ENCODE measurements at regions not wholly inside any gene's neighbourhood (a gene's known extent, or its start where the extent isn't known, plus 50 kb on each side); places are given as distances from the start of the nearest gene placed in this dataset.
"Not testable (repeated sequence)": the region's sequence is repeated elsewhere in the genome, so short reads cannot be mapped to it uniquely, and the experiment has no call there.

DNA sequence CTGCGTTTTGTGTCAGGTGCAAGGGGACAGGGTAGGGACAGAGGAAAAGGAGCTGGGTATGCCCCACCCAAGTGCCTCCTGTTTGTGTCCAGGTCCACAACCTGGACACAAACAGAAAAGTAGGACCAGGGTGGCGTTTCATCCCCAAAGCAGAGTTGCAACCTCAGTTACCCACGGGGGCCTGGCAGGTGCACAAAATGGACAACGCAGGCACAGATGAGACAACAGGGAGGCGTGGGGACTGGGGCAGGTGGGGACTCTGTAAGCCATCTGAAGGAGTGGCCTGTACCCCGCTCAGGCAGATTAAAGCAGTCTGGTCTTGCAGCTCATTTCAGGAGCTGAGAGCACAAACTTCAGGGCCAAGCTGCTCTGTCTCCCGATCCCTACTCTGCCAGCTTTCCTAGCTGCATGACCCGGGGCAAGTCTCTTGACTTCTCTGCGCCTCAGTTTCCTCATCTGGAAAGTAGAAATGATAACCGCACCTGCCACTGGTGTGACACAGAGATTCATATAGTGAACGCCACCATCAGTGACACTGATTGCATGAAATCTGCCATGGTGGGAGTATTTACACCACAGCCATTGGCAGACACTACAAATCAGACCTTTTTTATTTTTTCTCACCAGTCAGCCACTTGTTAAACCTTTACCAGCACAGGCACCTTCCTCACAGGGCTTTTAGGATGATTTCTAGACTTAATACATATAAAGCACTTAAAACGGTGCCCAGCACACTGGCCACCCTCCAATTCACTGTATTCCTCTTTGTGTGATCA is 123.0 kb downstream of the PHETA1 start:
- Histone ChIP-seq H3K79me2 (ENCODE audit: low read length) (no peaks in the 10 kb centered on the region), H3K4me1 (ENCODE audit: low read length) (no peaks in the 10 kb centered on the region), H3K36me3 (replicated peaks; ENCODE audit: low read depth, low read length) (no peaks in the 10 kb centered on the region), H3K9ac (ENCODE audit: low read length) (no peak overlapping the region), H4K20me1 (ENCODE audit: insufficient read depth, low read length) (no peaks in the 10 kb centered on the region), H3K27me3 (ENCODE audit: low read depth, low read length) (peaks cover 8% of the 10 kb centered on the region; the same call in 1 of the 2 replicates), H2AFZ (ENCODE audit: low read depth, low read length) (no peak overlapping the region), H3K4me3 (ENCODE audit: low read length) (no peak overlapping the region), H3K9me3 (ENCODE audit: insufficient read depth, low read length) (no peaks in the 10 kb centered on the region), H3K4me2 (ENCODE audit: low read length) (no peak overlapping the region), H3K27ac (ENCODE audit: low read length) (no peak overlapping the region)
- TF ChIP-seq, protein P1, sequence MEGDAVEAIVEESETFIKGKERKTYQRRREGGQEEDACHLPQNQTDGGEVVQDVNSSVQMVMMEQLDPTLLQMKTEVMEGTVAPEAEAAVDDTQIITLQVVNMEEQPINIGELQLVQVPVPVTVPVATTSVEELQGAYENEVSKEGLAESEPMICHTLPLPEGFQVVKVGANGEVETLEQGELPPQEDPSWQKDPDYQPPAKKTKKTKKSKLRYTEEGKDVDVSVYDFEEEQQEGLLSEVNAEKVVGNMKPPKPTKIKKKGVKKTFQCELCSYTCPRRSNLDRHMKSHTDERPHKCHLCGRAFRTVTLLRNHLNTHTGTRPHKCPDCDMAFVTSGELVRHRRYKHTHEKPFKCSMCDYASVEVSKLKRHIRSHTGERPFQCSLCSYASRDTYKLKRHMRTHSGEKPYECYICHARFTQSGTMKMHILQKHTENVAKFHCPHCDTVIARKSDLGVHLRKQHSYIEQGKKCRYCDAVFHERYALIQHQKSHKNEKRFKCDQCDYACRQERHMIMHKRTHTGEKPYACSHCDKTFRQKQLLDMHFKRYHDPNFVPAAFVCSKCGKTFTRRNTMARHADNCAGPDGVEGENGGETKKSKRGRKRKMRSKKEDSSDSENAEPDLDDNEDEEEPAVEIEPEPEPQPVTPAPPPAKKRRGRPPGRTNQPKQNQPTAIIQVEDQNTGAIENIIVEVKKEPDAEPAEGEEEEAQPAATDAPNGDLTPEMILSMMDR (IDR thresholded peaks at IDR 0.05; ENCODE audit: low read depth, low read length): no peak
- no peak for TF ChIP-seq EZH2phosphoT487 (IDR thresholded peaks at IDR 0.05; ENCODE audit: low read depth)

DNA sequence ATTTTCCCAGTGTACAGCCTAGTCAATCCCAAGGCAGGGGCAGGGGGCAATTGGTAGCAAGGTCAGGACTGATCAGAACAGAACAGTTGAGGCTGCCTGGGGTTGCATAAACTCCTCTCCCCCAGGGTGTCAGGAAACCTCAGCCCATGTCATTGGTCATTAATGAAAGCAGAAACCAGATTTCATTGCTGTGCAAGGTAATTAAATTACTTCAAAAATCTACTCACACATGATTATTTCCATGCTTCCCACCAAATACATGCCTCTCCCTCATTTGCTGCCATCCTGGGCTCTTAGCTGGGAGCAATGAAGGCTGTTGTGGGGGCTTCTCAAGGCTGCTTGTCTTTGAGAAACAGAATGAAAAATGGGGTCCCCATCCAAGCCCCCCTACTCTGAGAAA is 124.2 kb downstream of the PHETA1 start:
- Histone ChIP-seq H4K20me1 (ENCODE audit: insufficient read depth, low read length) (no peaks in the 10 kb centered on the region), H3K4me3 (ENCODE audit: low read length) (no peak overlapping the region), H2AFZ (ENCODE audit: low read depth, low read length) (no peak overlapping the region), H3K9me3 (ENCODE audit: insufficient read depth, low read length) (no peaks in the 10 kb centered on the region), H3K27me3 (ENCODE audit: low read depth, low read length) (no peaks in the 10 kb centered on the region; the same call in 1 of the 2 replicates), H3K4me2 (ENCODE audit: low read length) (no peak overlapping the region), H3K9ac (ENCODE audit: low read length) (no peak overlapping the region), H3K36me3 (replicated peaks; ENCODE audit: low read depth, low read length) (no peaks in the 10 kb centered on the region), H3K4me1 (ENCODE audit: low read length) (no peaks in the 10 kb centered on the region), H3K27ac (ENCODE audit: low read length) (no peak overlapping the region), H3K79me2 (ENCODE audit: low read length) (no peaks in the 10 kb centered on the region)
- TF ChIP-seq EZH2phosphoT487 (IDR thresholded peaks at IDR 0.05; ENCODE audit: low read depth): no peak
- TF ChIP-seq, protein P1 (IDR thresholded peaks at IDR 0.05; ENCODE audit: low read depth, low read length): no peak

DNA sequence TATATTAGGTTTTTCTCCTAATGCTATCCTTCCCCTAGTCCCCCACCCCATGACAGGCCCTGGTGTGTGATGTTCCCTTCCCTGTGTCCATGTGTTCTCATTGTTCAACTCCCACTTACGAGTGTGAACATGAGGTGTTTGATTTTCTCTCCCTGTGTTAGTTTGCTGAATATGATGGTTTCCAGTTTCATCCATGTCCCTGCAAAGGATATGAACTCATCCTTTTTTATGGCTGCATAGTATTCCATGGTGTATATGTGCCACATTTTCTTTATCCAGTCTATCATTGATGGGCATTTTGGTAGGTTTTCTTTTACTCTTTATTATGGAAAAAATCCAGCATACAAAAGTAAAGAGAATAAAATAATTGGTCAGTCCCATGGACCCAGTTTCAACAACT is 126.1 kb downstream of the PHETA1 start:
- H3K9me3 ChIP-seq (ENCODE audit: insufficient read depth, low read length); H3K4me1 ChIP-seq (ENCODE audit: low read length); H3K36me3 ChIP-seq (replicated peaks; ENCODE audit: low read depth, low read length); H3K27me3 ChIP-seq (ENCODE audit: low read depth, low read length); H3K4me3 ChIP-seq (ENCODE audit: low read length); H3K79me2 ChIP-seq (ENCODE audit: low read length); H3K27ac ChIP-seq (ENCODE audit: low read length); H3K4me2 ChIP-seq (ENCODE audit: low read length); H4K20me1 ChIP-seq (ENCODE audit: insufficient read depth, low read length); H2AFZ ChIP-seq (ENCODE audit: low read depth, low read length); H3K9ac ChIP-seq (ENCODE audit: low read length): not testable (repeated sequence)

DNA sequence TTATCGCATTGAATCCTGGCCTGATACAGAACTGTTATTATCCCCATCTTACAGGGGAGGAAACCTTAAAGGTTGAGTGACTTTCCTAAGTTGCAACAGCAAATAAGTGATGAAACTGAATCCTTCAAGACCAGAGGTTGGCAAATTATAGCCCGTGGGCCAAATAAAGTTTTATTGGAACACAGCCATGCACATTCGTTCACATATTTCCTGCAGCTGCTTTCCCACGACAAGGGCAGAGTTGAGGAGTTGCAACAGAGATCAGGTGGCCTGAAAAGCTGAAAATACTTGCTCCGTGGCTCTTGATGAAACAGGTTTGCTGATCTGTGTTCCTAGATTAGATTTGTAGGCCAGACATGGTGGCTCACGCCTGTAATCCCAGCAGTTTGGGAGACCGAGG is 126.7 kb downstream of the PHETA1 start:
- Histone ChIP-seq H3K9ac (ENCODE audit: low read length) (no peak overlapping the region), H3K79me2 (ENCODE audit: low read length) (no peaks in the 10 kb centered on the region), H3K4me1 (ENCODE audit: low read length) (no peaks in the 10 kb centered on the region), H2AFZ (ENCODE audit: low read depth, low read length) (no peak overlapping the region), H3K27me3 (ENCODE audit: low read depth, low read length) (peaks cover 9% of the 10 kb centered on the region; the same call in 1 of the 2 replicates), H3K27ac (ENCODE audit: low read length) (no peak overlapping the region), H3K4me2 (ENCODE audit: low read length) (no peak overlapping the region), H3K9me3 (ENCODE audit: insufficient read depth, low read length) (no peaks in the 10 kb centered on the region), H3K36me3 (replicated peaks; ENCODE audit: low read depth, low read length) (no peaks in the 10 kb centered on the region), H4K20me1 (ENCODE audit: insufficient read depth, low read length) (no peaks in the 10 kb centered on the region), H3K4me3 (ENCODE audit: low read length) (no peak overlapping the region)
- TF ChIP-seq, protein P1 (IDR thresholded peaks at IDR 0.05; ENCODE audit: low read depth, low read length): no peak
- no peak for TF ChIP-seq EZH2phosphoT487 (IDR thresholded peaks at IDR 0.05; ENCODE audit: low read depth)

Data from OCI-LY3 (cell line).